Breast epithelium (tissue), 3 donors: ENCODE measurements at regions not wholly inside any gene's neighbourhood (a gene's known extent, or its start where the extent isn't known, plus 50 kb on each side); places are given as distances from the start of the nearest gene placed in this dataset.

Source experiments
- POLR2A ChIP-seq: fragments of 450-650 bp; IDR thresholded peaks from one replicate; pipeline ENCODE4 v1.6.1; 2016; ENCODE audit warnings: antibody characterized with exemption, mild to moderate bottlenecking, moderate library complexity
- POLR2AphosphoS5 ChIP-seq, 3 donors: sonication (generic); formaldehyde crosslinking; IDR thresholded peaks; one replicate each; pipeline ENCODE4 v1.6.1; 2017; ENCODE audit warnings: antibody characterized with exemption in 3 of 3

DNA sequence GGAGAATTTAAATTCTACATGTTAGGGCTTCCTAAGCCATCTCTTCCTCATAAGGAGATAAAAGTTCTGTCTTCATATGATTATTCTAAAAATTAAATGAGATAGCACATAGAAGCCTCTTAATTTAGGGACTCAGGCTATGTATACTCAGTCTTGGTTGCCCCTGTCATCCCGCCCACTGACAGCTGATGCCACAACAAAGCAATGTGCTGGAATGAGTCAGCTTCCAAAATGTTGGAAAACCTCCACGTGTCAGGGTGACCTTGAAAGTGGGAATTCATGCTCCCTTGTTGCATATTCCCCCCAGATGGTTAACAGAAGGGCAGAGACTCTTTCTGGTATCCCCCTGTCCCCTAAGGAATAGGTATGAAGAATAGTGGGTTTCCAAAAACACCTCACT, 238.0 kb upstream of the DDHD1 start:
- TF ChIP-seq POLR2AphosphoS5 (IDR thresholded peaks at IDR 0.05) (no peak), POLR2A (no peak)
